Ovary (tissue), 3 donors: ENCODE measurements at regions not wholly inside any gene's neighbourhood (a gene's known extent, or its start where the extent isn't known, plus 50 kb on each side); places are given as distances from the start of the nearest gene placed in this dataset.

Experiments used
- CTCF ChIP-seq, 3 donors: fragments of 450-650 bp in 2 of 3; fragments of 200-600 bp in 1 of 3; IDR thresholded peaks; one replicate each; pipeline versions ENCODE4 v1.5.1 to v1.8.0; 2016 to 2022; ENCODE audit warnings: antibody characterized with exemption in 3 of 3, mild to moderate bottlenecking in 1 of 3
- POLR2A ChIP-seq: fragments of 450-650 bp; IDR thresholded peaks from one replicate; pipeline ENCODE4 v1.6.1; 2017; ENCODE audit warnings: antibody characterized with exemption, mild to moderate bottlenecking, moderate library complexity
- donor health status: DM: no; HTN: no; CAD: no.

DNA sequence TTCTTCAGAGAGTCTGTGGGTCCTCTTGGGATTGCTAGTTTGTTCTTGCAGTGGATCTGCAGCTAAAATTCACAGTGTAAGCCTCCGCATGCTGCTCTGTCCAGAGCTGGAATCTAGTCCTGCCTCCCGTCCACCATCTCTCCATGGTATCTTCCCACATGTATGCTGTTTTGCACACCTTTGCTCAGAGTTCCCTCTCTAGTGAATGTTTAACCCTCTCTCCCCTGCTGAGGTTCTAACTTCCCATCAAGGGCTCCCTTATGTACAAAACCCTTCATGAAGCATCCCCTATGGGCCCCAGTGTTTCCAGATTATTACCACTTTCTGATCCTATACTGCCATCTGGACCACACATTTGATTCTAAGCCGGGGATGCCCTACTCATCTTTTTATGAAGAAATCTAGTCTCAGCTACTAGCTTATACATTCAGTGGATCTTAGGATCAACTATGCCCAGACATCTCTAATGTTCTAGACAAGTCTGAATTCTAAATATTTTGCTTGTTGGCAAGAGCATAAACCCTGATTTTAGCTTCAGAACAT lies 157.3 kb downstream of the CPEB2 start:
- TF ChIP-seq CTCF (IDR thresholded peaks at IDR 0.05) = no peak
- no peak for TF ChIP-seq POLR2A
